H1 (cell line): ENCODE measurements at regions not wholly inside any gene's neighbourhood (a gene's known extent, or its start where the extent isn't known, plus 50 kb on each side); places are given as distances from the start of the nearest gene placed in this dataset.
A peak's percentile ranks its signal among the peaks of the same experiment; 100 is the strongest.

Source experiments
- CTCF ChIA-PET: fragments of 300-600 bp; sonication (Branson Sonifier 250); formaldehyde crosslinking; loops from one replicate; lab custom pipeline; 2021; ENCODE audit not compliant: partially characterized antibody; lab: Charles Lee
- POLR2A ChIA-PET: fragments of 300-600 bp; sonication (Branson Sonifier 250); formaldehyde crosslinking; loops from one replicate; lab custom pipeline; 2021; ENCODE audit warnings: inconsistent platforms; ENCODE audit not compliant: partially characterized antibody; lab: Charles Lee
- DNase-seq, 2 experiments: peaks; one replicate each; pipeline versions ENCODE4 v3.0.0 to v3.0.0-alpha.2; 2010 to 2022; ENCODE audit warnings: low spot score in 2 of 2, low read depth in 1 of 2, mixed read lengths in 1 of 2
- FAIRE-seq: peaks from 2 replicates; lab custom pipeline; 2011; peaks lifted over from hg19 to GRCh38; lab: Jason Lieb, UNC
- H2AFZ ChIP-seq: 2 replicates; pipeline ENCODE4 v1.8.1; 2012; ENCODE audit warnings: low read length, inconsistent platforms
- H2AK5ac ChIP-seq: 2 replicates; pipeline ENCODE4 v1.6.1; 2013; ENCODE audit warnings: low read depth, low read length
- H2BK120ac ChIP-seq: replicated peaks from 2 replicates; pipeline ENCODE3; 2013; ENCODE audit warnings: low read depth, low read length, inconsistent platforms
- H2BK12ac ChIP-seq: 2 replicates; pipeline ENCODE4 v1.6.1; 2013; ENCODE audit warnings: low read depth, low read length
- H2BK15ac ChIP-seq: 2 replicates; pipeline ENCODE4 v1.6.1; 2013; ENCODE audit warnings: low read length
- H2BK20ac ChIP-seq: 2 replicates; pipeline ENCODE4 v1.6.1; 2013; ENCODE audit warnings: low read length
- H2BK5ac ChIP-seq: 2 replicates; pipeline ENCODE4 v1.6.1; 2013; ENCODE audit warnings: low read depth, low read length
- H3K14ac ChIP-seq: 2 replicates; pipeline ENCODE4 v1.6.1; 2013; ENCODE audit warnings: inconsistent platforms; ENCODE audit not compliant: insufficient read length
- H3K18ac ChIP-seq: 2 replicates; pipeline ENCODE4 v1.6.1; 2013; ENCODE audit warnings: low read length; ENCODE audit errors: extremely low read depth
- H3K23ac ChIP-seq: 2 replicates; pipeline ENCODE4 v1.6.1; 2013; ENCODE audit warnings: inconsistent platforms; ENCODE audit not compliant: insufficient read length
- H3K23me2 ChIP-seq: 2 replicates; pipeline ENCODE4 v1.6.1; 2013; ENCODE audit warnings: low read depth, low read length
- H3K27ac ChIP-seq: 2 replicates; pipeline ENCODE4 v1.6.1; 2011; ENCODE audit warnings: low read depth, low read length, inconsistent platforms
- H3K27me3 ChIP-seq, 4 experiments: replicated peaks in 1 of 4; 1 replicate in 1 of 4; 2 replicates in 3 of 4; pipeline versions ENCODE4 v1.6.1 to v1.8.1; 2011 to 2013; ENCODE audit warnings: low read length in 3 of 4, mild to moderate bottlenecking in 3 of 4, inconsistent platforms in 2 of 4, mixed read lengths in 2 of 4, moderate library complexity in 1 of 4; ENCODE audit not compliant: control insufficient read depth in 3 of 4, insufficient read depth in 3 of 4; ENCODE audit errors: extremely low read depth in 1 of 4
- H3K36me3 ChIP-seq, 4 experiments: 2 replicates each; pipeline versions ENCODE4 v1.6.1 to v1.8.1; 2011 to 2013; ENCODE audit warnings: mild to moderate bottlenecking in 4 of 4, low read length in 3 of 4, moderate library complexity in 2 of 4, control low read depth in 1 of 4, inconsistent platforms in 1 of 4; ENCODE audit not compliant: insufficient read depth in 4 of 4, control insufficient read depth in 2 of 4
- H3K4ac ChIP-seq: replicated peaks from 2 replicates; pipeline ENCODE3; 2013; ENCODE audit warnings: low read length, low read depth, mixed read lengths, inconsistent platforms; ENCODE audit not compliant: insufficient read length
- H3K4me1 ChIP-seq, 4 experiments: replicated peaks in 1 of 4; 1 replicate in 1 of 4; 2 replicates in 3 of 4; pipeline versions ENCODE4 v1.6.1 to v1.8.1; 2011 to 2013; ENCODE audit warnings: low read length in 3 of 4, inconsistent platforms in 2 of 4, mixed read lengths in 1 of 4; ENCODE audit not compliant: insufficient read depth in 4 of 4, control insufficient read depth in 3 of 4
- H3K4me2 ChIP-seq, 2 experiments: 2 replicates each; pipeline versions ENCODE4 v1.6.1 to v1.8.1; 2011 to 2013; ENCODE audit warnings: low read depth in 2 of 2, low read length in 2 of 2, control low read depth in 1 of 2, inconsistent platforms in 1 of 2, mild to moderate bottlenecking in 1 of 2; ENCODE audit not compliant: insufficient read depth in 1 of 2
- H3K4me3 ChIP-seq, 4 experiments: fragments of 200-600, 300-600 bp in 1 of 4; sonication (generic), shearing (Covaris generic), sonication (Bioruptor Twin) in 1 of 4; 2 replicates each; pipeline versions ENCODE4 v1.5.1 to v1.8.1; 2011 to 2016; ENCODE audit warnings: low read length in 4 of 4, low read depth in 3 of 4, control low read depth in 2 of 4, inconsistent platforms in 2 of 4, mild to moderate bottlenecking in 2 of 4, mixed read lengths in 1 of 4, moderate library complexity in 1 of 4; ENCODE audit not compliant: insufficient read depth in 2 of 4; ENCODE audit errors: extremely low read depth in 1 of 4
- H3K56ac ChIP-seq: replicated peaks from 2 replicates; pipeline ENCODE3; 2013; ENCODE audit warnings: low read depth, mild to moderate bottlenecking, mixed read lengths, low read length, inconsistent platforms; ENCODE audit not compliant: insufficient read length
- H3K79me1 ChIP-seq: 2 replicates; pipeline ENCODE4 v1.6.1; 2013; ENCODE audit warnings: low read depth, low read length, control low read depth
- H3K79me2 ChIP-seq, 2 experiments: 2 replicates each; pipeline versions ENCODE4 v1.6.1 to v1.8.1; 2012 to 2013; ENCODE audit warnings: low read length in 2 of 2, mild to moderate bottlenecking in 2 of 2, inconsistent platforms in 1 of 2; ENCODE audit not compliant: insufficient read depth in 2 of 2, control insufficient read depth in 1 of 2
- H3K9ac ChIP-seq, 4 experiments: replicated peaks in 1 of 4; 1 replicate in 1 of 4; 2 replicates in 3 of 4; pipeline versions ENCODE4 v1.6.1 to v1.8.1; 2011 to 2013; ENCODE audit warnings: low read depth in 3 of 4, low read length in 3 of 4, control low read depth in 2 of 4, mild to moderate bottlenecking in 2 of 4, moderate library complexity in 2 of 4, inconsistent platforms in 1 of 4; ENCODE audit errors: extremely low read depth in 1 of 4
- H3K9me3 ChIP-seq, 2 experiments: 2 replicates each; pipeline versions ENCODE4 v1.6.1 to v1.8.1; 2012 to 2013; ENCODE audit warnings: mild to moderate bottlenecking in 2 of 2, moderate library complexity in 2 of 2, control low read depth in 1 of 2, inconsistent platforms in 1 of 2, low read depth in 1 of 2, low read length in 1 of 2, mixed read lengths in 1 of 2; ENCODE audit not compliant: insufficient read depth in 2 of 2
- H4K20me1 ChIP-seq, 2 experiments: replicated peaks in 1 of 2; 2 replicates each; pipeline versions ENCODE3 to v1.8.1; 2011 to 2013; ENCODE audit warnings: inconsistent platforms in 2 of 2, low read length in 2 of 2, mild to moderate bottlenecking in 1 of 2; ENCODE audit not compliant: insufficient read depth in 2 of 2, control insufficient read depth in 1 of 2
- H4K5ac ChIP-seq: 2 replicates; pipeline ENCODE4 v1.6.1; 2013; ENCODE audit warnings: low read length, low read depth, mixed read lengths, inconsistent platforms; ENCODE audit not compliant: insufficient read length
- H4K8ac ChIP-seq: 2 replicates; pipeline ENCODE4 v1.8.0; 2013; ENCODE audit warnings: mild to moderate bottlenecking, moderate library complexity, low read length, inconsistent platforms; ENCODE audit not compliant: insufficient read depth; ENCODE audit errors: extremely low read depth
- H4K91ac ChIP-seq: replicated peaks from 2 replicates; pipeline ENCODE3; 2013; ENCODE audit warnings: low read length, mixed read lengths, inconsistent platforms; ENCODE audit not compliant: insufficient read length
- CREB1 ChIP-seq: IDR thresholded peaks from 2 replicates; pipeline ENCODE4 v1.6.1; 2012; ENCODE audit warnings: inconsistent platforms
- EP300 ChIP-seq, 2 experiments: IDR thresholded peaks; 1 replicate in 1 of 2; 2 replicates in 1 of 2; pipeline ENCODE4 v1.6.1; 2011 to 2012; ENCODE audit warnings: low read depth in 2 of 2, low read length in 2 of 2, mild to moderate bottlenecking in 2 of 2, borderline replicate concordance in 1 of 2, inconsistent platforms in 1 of 2, moderate library complexity in 1 of 2
- FOSL1 ChIP-seq: IDR thresholded peaks from 2 replicates; pipeline ENCODE4 v1.6.1; 2011; ENCODE audit warnings: mild to moderate bottlenecking, low read depth, low read length, moderate library complexity; ENCODE audit not compliant: insufficient read depth
- MAX ChIP-seq: IDR thresholded peaks from 2 replicates; pipeline ENCODE4 v1.6.1; 2012; ENCODE audit warnings: inconsistent platforms
- SIRT6 ChIP-seq: IDR thresholded peaks from one replicate; pipeline ENCODE4 v1.7.1; 2012; ENCODE audit warnings: low read length, inconsistent platforms
- SP4 ChIP-seq: IDR thresholded peaks from 2 replicates; pipeline ENCODE4 v1.6.1; 2012; ENCODE audit warnings: low read length, inconsistent platforms
- TAF1 ChIP-seq: IDR thresholded peaks from 2 replicates; pipeline ENCODE4 v1.6.1; 2011; ENCODE audit warnings: mild to moderate bottlenecking, low read depth, low read length
- WGBS, 2 experiments: shearing (Covaris generic) in 1 of 2; methylation state at CpG; one replicate each; pipeline versions ENCODE4 v1.1.6 to v1.1.7; 2013 to 2015; ENCODE audit warnings: low lambda C conversion rate in 2 of 2, mixed read lengths in 2 of 2, inconsistent platforms in 1 of 2, low coverage in 1 of 2, missing lambda C conversion rate in 1 of 2; ENCODE audit not compliant: insufficient replicate concordance in 2 of 2, insufficient coverage in 1 of 2, insufficient read length in 1 of 2; ENCODE audit errors: extremely low coverage in 1 of 2, missing lambda C conversion rate in 1 of 2; 5-methylcytosine and 5-hydroxymethylcytosine counted together

GRCh38 chr6:16059496-16059895 lies 69.4 kb upstream of the MYLIP start:
- Histone ChIP-seq H2AK5ac (no peak overlapping the region), H3K4me2 (peak overlapping the region in 1 of 2 experiments; percentile 35; a peak in 2 of 4 replicates), H3K23ac (no peak overlapping the region), H3K23me2 (peaks cover 2% of the 10 kb centered on the region; the same call in 1 of the 2 replicates), H3K27me3 (no peaks in the 10 kb centered on the region; a peak in 1 of 7 replicates), H3K36me3 (no peaks in the 10 kb centered on the region), H3K56ac (no peak overlapping the region), H3K9ac (no peak overlapping the region), H4K91ac (no peak overlapping the region), H3K4me1 (peaks cover 2 to 20% (median 16%) of the 10 kb centered on the region in 4 experiments), H4K8ac (no peak overlapping the region), H2BK12ac (0 out of 2 replicates have a peak overlapping the region, but pooled peaks have one; percentile 5), H2BK120ac (no peak overlapping the region), H3K4ac (no peak overlapping the region), H2BK5ac (peak overlapping the region; percentile 45; the same call in 1 of the 2 replicates), H4K20me1 (no peaks in the 10 kb centered on the region), H3K4me3 (no peak overlapping the region), H2AFZ (no peak overlapping the region), H3K18ac (no peak overlapping the region), H3K14ac (no peak overlapping the region), H3K9me3 (no peaks in the 10 kb centered on the region), H3K79me1 (no peaks in the 10 kb centered on the region), H3K27ac (no peak overlapping the region), H2BK15ac (no peak overlapping the region), H2BK20ac (peak overlapping the region; percentile 0; the same call in 1 of the 2 replicates), H3K79me2 (no peaks in the 10 kb centered on the region), H4K5ac (no peak overlapping the region)
- POLR2A ChIA-PET, result interaction anchor here (2.5 kb wide), 1 partner anchor 69 kb away, joined by 5 read pairs; the partner anchor contains the start of gene MYLIP
- FAIRE-seq (peak; percentile 7), DNase-seq (peak; percentile 39 to 49)
- TF ChIP-seq TAF1 (0 out of 2 replicates have a peak, but pooled peaks have one; percentile 13), CREB1 (no peak), SP4 (no peak), EP300 (IDR thresholded peaks at IDR 0.05; ENCODE audit: borderline replicate concordance in 1 of 2, low read depth in 2 of 2, low read length in 2 of 2) (no peak), SIRT6 (no peak), MAX (peak; percentile 31; the same call in 1 of the 2 replicates), FOSL1 (no peak)
- CTCF ChIA-PET, result interaction anchor here (0.7 to 1.7 kb wide), 5 partner anchors 8 to 147 kb away, joined by 3 to 5 read pairs (median 3); no protein-coding TSS in a partner anchor
- 34% methylated on average over 7 of the region's 7 CpGs; no CpG with 5 or more reads in 1 of the 2 experiments for WGBS, 2 experiments
